ENCODE measurements at regions not wholly inside any gene's neighbourhood (a gene's known extent, or its start where the extent isn't known, plus 50 kb on each side); places are given as distances from the start of the nearest gene placed in this dataset.

GRCh38 chr2:37425408-37425807, 81.0 kb downstream of the QPCT start:
- Mint-ChIP-seq H3K36me3 (no peaks in the 10 kb centered on the region), H3K4me1 (ENCODE audit: low read depth) (no peaks in the 10 kb centered on the region), H3K27me3 (no peaks in the 10 kb centered on the region), H3K27ac (no peak overlapping the region), H3K9me3 (no peaks in the 10 kb centered on the region), H3K4me3 (no peak overlapping the region)
- DNase-seq, result no peak
- ChIA-PET CTCF (interaction anchor here (0.7 to 1.3 kb wide), 4 partner anchors 14 to 639 kb away, joined by 3 to 4 read pairs (median 4); no protein-coding TSS in a partner anchor), POLR2A (no interaction called here)
- intact Hi-C loops (cut with micrococcal nuclease), result no loop called here

GRCh38 chr2:37427241-37427640, 82.8 kb downstream of the QPCT start:
- POLR2A ChIA-PET, result no interaction called here
- intact Hi-C loops (cut with micrococcal nuclease), result no loop called here
- H3K4me1 Mint-ChIP-seq (ENCODE audit: low read depth), result no peaks in the 10 kb centered on the region
- no peaks in the 10 kb centered on the region for H3K36me3 Mint-ChIP-seq
- no peak overlapping the region for H3K4me3 Mint-ChIP-seq
- H3K27me3 Mint-ChIP-seq, result no peaks in the 10 kb centered on the region
- H3K9me3 Mint-ChIP-seq, result no peaks in the 10 kb centered on the region
- CTCF ChIA-PET, result no interaction called here
- no peak for DNase-seq
- no peak overlapping the region for H3K27ac Mint-ChIP-seq

- H3K4me1 Mint-ChIP-seq (ENCODE audit: low read depth), result no peaks in the 10 kb centered on the region
- POLR2A ChIA-PET, result no interaction called here
- CTCF ChIA-PET, result interaction anchor here (0.5 to 1.9 kb wide), 2 partner anchors 397 to 441 kb away, joined by 3 to 8 read pairs; no protein-coding TSS in a partner anchor
- H3K4me3 Mint-ChIP-seq, result no peak overlapping the region
- H3K27ac Mint-ChIP-seq, result no peak overlapping the region
- peaks cover 4% of the 10 kb centered on the region for H3K9me3 Mint-ChIP-seq
- H3K27me3 Mint-ChIP-seq, result no peaks in the 10 kb centered on the region
- intact Hi-C loops (cut with micrococcal nuclease), result no loop called here
- no peak for DNase-seq
- no peaks in the 10 kb centered on the region for H3K36me3 Mint-ChIP-seq
Measured at GRCh38 chr2:37436323-37436722, 91.9 kb downstream of the QPCT start.

- Mint-ChIP-seq H3K4me1 (ENCODE audit: low read depth) (no peaks in the 10 kb centered on the region), H3K36me3 (no peaks in the 10 kb centered on the region), H3K27me3 (no peaks in the 10 kb centered on the region), H3K9me3 (peaks cover 7% of the 10 kb centered on the region), H3K4me3 (no peak overlapping the region), H3K27ac (no peak overlapping the region)
- ChIA-PET CTCF (no interaction called here), POLR2A (no interaction called here)
- intact Hi-C loops (cut with micrococcal nuclease), result no loop called here
- no peak for DNase-seq
Measured at GRCh38 chr2:37439131-37439642, 94.8 kb downstream of the QPCT start.

GRCh38 chr2:37441055-37441454, 96.6 kb downstream of the QPCT start:
- Mint-ChIP-seq H3K27ac (no peak overlapping the region), H3K4me3 (no peak overlapping the region), H3K36me3 (no peaks in the 10 kb centered on the region), H3K4me1 (ENCODE audit: low read depth) (no peaks in the 10 kb centered on the region), H3K9me3 (peaks cover 7% of the 10 kb centered on the region), H3K27me3 (no peaks in the 10 kb centered on the region)
- POLR2A ChIA-PET, result no interaction called here
- no peak for DNase-seq
- CTCF ChIA-PET, result no interaction called here
- intact Hi-C loops (cut with micrococcal nuclease), result no loop called here

- POLR2A ChIA-PET, result no interaction called here
Measured at GRCh38 chr2:37443082-37443481, 98.7 kb downstream of the QPCT start.

GRCh38 chr2:37447446-37447845, 103.0 kb downstream of the QPCT start:
- Mint-ChIP-seq H3K4me1 (ENCODE audit: low read depth) (peaks cover 3% of the 10 kb centered on the region), H3K9me3 (no peaks in the 10 kb centered on the region), H3K27ac (no peak overlapping the region), H3K27me3 (no peaks in the 10 kb centered on the region), H3K36me3 (no peaks in the 10 kb centered on the region), H3K4me3 (no peak overlapping the region)
- DNase-seq, result no peak
- intact Hi-C loops (cut with micrococcal nuclease), result no loop called here
- ChIA-PET CTCF (no interaction called here), POLR2A (no interaction called here)

More at GRCh38 chr2:37443082-37443481, 98.7 kb downstream of the QPCT start:
- Mint-ChIP-seq H3K9me3 (peaks cover 7% of the 10 kb centered on the region), H3K4me3 (no peak overlapping the region), H3K27me3 (no peaks in the 10 kb centered on the region), H3K36me3 (no peaks in the 10 kb centered on the region), H3K4me1 (ENCODE audit: low read depth) (no peaks in the 10 kb centered on the region), H3K27ac (no peak overlapping the region)
- intact Hi-C loops (cut with micrococcal nuclease), result no loop called here
- CTCF ChIA-PET, result interaction anchor here (1.7 kb wide), 1 partner anchor 434 kb away, joined by 5 read pairs; no protein-coding TSS in a partner anchor
- DNase-seq, result no peak

GRCh38 chr2:37448342-37449120, 104.1 kb downstream of the QPCT start:
- Mint-ChIP-seq H3K9me3 (no peaks in the 10 kb centered on the region), H3K27me3 (no peaks in the 10 kb centered on the region), H3K27ac (no peak overlapping the region), H3K4me3 (no peak overlapping the region), H3K36me3 (no peaks in the 10 kb centered on the region), H3K4me1 (ENCODE audit: low read depth) (peaks cover 11% of the 10 kb centered on the region)
- POLR2A ChIA-PET, result no interaction called here
- DNase-seq, result no peak
- intact Hi-C loops (cut with micrococcal nuclease), result no loop called here
- CTCF ChIA-PET, result no interaction called here

GRCh38 chr2:37449761-37450296, 105.4 kb downstream of the QPCT start:
- Mint-ChIP-seq H3K4me1 (ENCODE audit: low read depth) (peaks cover 11% of the 10 kb centered on the region), H3K27ac (no peak overlapping the region), H3K4me3 (no peak overlapping the region), H3K36me3 (no peaks in the 10 kb centered on the region), H3K27me3 (no peaks in the 10 kb centered on the region), H3K9me3 (no peaks in the 10 kb centered on the region)
- no peak for DNase-seq
- ChIA-PET CTCF (no interaction called here), POLR2A (no interaction called here)
- intact Hi-C loops (cut with micrococcal nuclease), result no loop called here

- intact Hi-C loops (cut with micrococcal nuclease), result no loop called here
- Mint-ChIP-seq H3K36me3 (no peaks in the 10 kb centered on the region), H3K9me3 (no peaks in the 10 kb centered on the region), H3K4me3 (no peak overlapping the region), H3K27ac (peak overlapping the region; percentile 60), H3K27me3 (no peaks in the 10 kb centered on the region), H3K4me1 (ENCODE audit: low read depth) (peaks cover 38% of the 10 kb centered on the region)
- no peak for DNase-seq
- CTCF ChIA-PET, result interaction anchor here (0.6 to 1.2 kb wide), 2 partner anchors 84 to 425 kb away, joined by 3 to 7 read pairs; no protein-coding TSS in a partner anchor
- POLR2A ChIA-PET, result no interaction called here
Measured at GRCh38 chr2:37453027-37453426, 108.6 kb downstream of the QPCT start.

GRCh38 chr2:37454851-37455762, 110.7 kb downstream of the QPCT start:
- H3K9me3 Mint-ChIP-seq, result no peaks in the 10 kb centered on the region
- CTCF ChIA-PET, result interaction anchor here (0.6 kb wide), 1 partner anchor 59 kb away, joined by 3 read pairs; no protein-coding TSS in a partner anchor
- H3K36me3 Mint-ChIP-seq, result no peaks in the 10 kb centered on the region
- POLR2A ChIA-PET, result no interaction called here
- no peak overlapping the region for H3K4me3 Mint-ChIP-seq
- DNase-seq, result no peak
- H3K27ac Mint-ChIP-seq, result no peak overlapping the region
- intact Hi-C loops (cut with micrococcal nuclease), result no loop called here
- peaks cover 54% of the 10 kb centered on the region for H3K4me1 Mint-ChIP-seq (ENCODE audit: low read depth)
- H3K27me3 Mint-ChIP-seq, result no peaks in the 10 kb centered on the region

- peaks cover 62% of the 10 kb centered on the region for H3K4me1 Mint-ChIP-seq (ENCODE audit: low read depth)
- H3K27me3 Mint-ChIP-seq, result no peaks in the 10 kb centered on the region
- CTCF ChIA-PET, result interaction anchor here (1.6 kb wide), 1 partner anchor 42 kb away, joined by 3 read pairs; no protein-coding TSS in a partner anchor
- H3K36me3 Mint-ChIP-seq, result no peaks in the 10 kb centered on the region
- no peaks in the 10 kb centered on the region for H3K9me3 Mint-ChIP-seq
- peak overlapping the region; percentile 50 for H3K27ac Mint-ChIP-seq
- no peak overlapping the region for H3K4me3 Mint-ChIP-seq
- POLR2A ChIA-PET, result no interaction called here
- intact Hi-C loops (cut with micrococcal nuclease), result no loop called here
- peak; percentile 33 for DNase-seq
Measured at GRCh38 chr2:37456479-37456878, 112.0 kb downstream of the QPCT start.

Data from activated CD4-positive, alpha-beta memory T cell treated with anti-CD3 and anti-CD28 coated beads for 36 hours (primary cell).